GM23338 (cell line): ENCODE measurements at regions not wholly inside any gene's neighbourhood (a gene's known extent, or its start where the extent isn't known, plus 50 kb on each side); places are given as distances from the start of the nearest gene placed in this dataset.

Experiments used
- ATAC-seq: fragments of 200-7000 bp; cut with Tn5 transposase; 3 replicates; pipeline ENCODE4 v1.9.1; 2020
- DNase-seq: peaks from one replicate; pipeline ENCODE4 v3.0.0-alpha.2; 2015; ENCODE audit warnings: low spot score
- H2AFZ ChIP-seq: fragments of 200-600 bp; sonication (generic); 2 replicates; pipeline ENCODE4 v1.8.0; 2016; ENCODE audit warnings: antibody characterized with exemption, mild to moderate bottlenecking, moderate library complexity
- H3F3A ChIP-seq: fragments of 200-600 bp; sonication (generic); replicated peaks from 2 replicates; pipeline ENCODE4 v1.8.0; 2017; ENCODE audit warnings: antibody characterized with exemption, mixed run types, low read depth
- H3K27ac ChIP-seq: fragments of 200-600 bp; sonication (generic); 2 replicates; pipeline ENCODE4 v1.6.1; 2016; ENCODE audit warnings: low read depth
- H3K27me3 ChIP-seq: fragments of 200-600 bp; sonication (generic); 2 replicates; pipeline ENCODE4 v1.8.0; 2016; ENCODE audit warnings: mild to moderate bottlenecking, mixed run types, moderate library complexity; ENCODE audit not compliant: insufficient read depth
- H3K36me3 ChIP-seq: fragments of 200-600 bp; sonication (generic); 2 replicates; pipeline ENCODE4 v1.8.0; 2016; ENCODE audit warnings: mild to moderate bottlenecking; ENCODE audit not compliant: insufficient read depth
- H3K4me1 ChIP-seq: fragments of 200-600 bp; sonication (generic); 2 replicates; pipeline ENCODE4 v1.8.0; 2016; ENCODE audit warnings: mild to moderate bottlenecking, moderate library complexity; ENCODE audit not compliant: insufficient read depth
- H3K4me2 ChIP-seq: fragments of 200-600 bp; sonication (generic); 2 replicates; pipeline ENCODE4 v1.7.1; 2017; ENCODE audit warnings: mixed run types
- H3K4me3 ChIP-seq: fragments of 200-600 bp; sonication (generic); 2 replicates; pipeline ENCODE4 v1.6.1; 2016; ENCODE audit warnings: mixed run types
- H3K79me2 ChIP-seq: fragments of 200-600 bp; sonication (generic); replicated peaks from 2 replicates; pipeline ENCODE4 v1.8.0; 2017; ENCODE audit warnings: mild to moderate bottlenecking; ENCODE audit not compliant: insufficient read depth
- H3K9me2 ChIP-seq: fragments of 200-600 bp; sonication (generic); 2 replicates; pipeline ENCODE4 v1.8.0; 2017; ENCODE audit not compliant: insufficient read depth
- H4K20me1 ChIP-seq: fragments of 200-600 bp; sonication (generic); replicated peaks from 2 replicates; pipeline ENCODE4 v1.8.0; 2017; ENCODE audit warnings: mild to moderate bottlenecking; ENCODE audit not compliant: insufficient read depth
- H3K27ac Mint-ChIP-seq: 2 replicates; pipeline ENCODE4 v1.8.0; 2020; ENCODE audit warnings: inconsistent platforms, mild to moderate bottlenecking, moderate library complexity, mixed read lengths
- H3K27me3 Mint-ChIP-seq: 3 replicates; pipeline ENCODE4 v1.8.0; 2022; ENCODE audit warnings: low read depth, mild to moderate bottlenecking, moderate library complexity, mixed read lengths, inconsistent platforms; ENCODE audit not compliant: insufficient read depth, poor library complexity
- H3K36me3 Mint-ChIP-seq: 3 replicates; pipeline ENCODE4 v1.8.0; 2021; ENCODE audit warnings: low read depth, mild to moderate bottlenecking, inconsistent platforms, moderate library complexity, mixed read lengths
- H3K4me1 Mint-ChIP-seq: 3 replicates; pipeline ENCODE4 v1.8.0; 2020; ENCODE audit warnings: mild to moderate bottlenecking, inconsistent platforms, mixed read lengths
- H3K4me3 Mint-ChIP-seq: 3 replicates; pipeline ENCODE4 v1.8.0; 2021; ENCODE audit warnings: moderate library complexity, mild to moderate bottlenecking, inconsistent platforms, mixed read lengths
- H3K9me3 Mint-ChIP-seq: 3 replicates; pipeline ENCODE4 v1.8.0; 2020; ENCODE audit warnings: moderate library complexity, mild to moderate bottlenecking, inconsistent platforms, mixed read lengths
- CREB1 ChIP-seq: fragments of 250-450 bp; sonication (Bioruptor Pico); IDR thresholded peaks from 2 replicates; pipeline ENCODE4 v1.5.0; 2020; ENCODE audit warnings: low read depth, mild to moderate bottlenecking, moderate library complexity
- CTCF ChIP-seq, 2 experiments: fragments of 200-600 bp in 1 of 2; sonication (generic) in 1 of 2; conservative IDR thresholded peaks; 2 replicates each; pipeline versions ENCODE4 v1.5.1 to v1.6.1; 2016 to 2017; ENCODE audit warnings: antibody characterized with exemption in 2 of 2, low read depth in 2 of 2, mild to moderate bottlenecking in 2 of 2, moderate library complexity in 1 of 2
- ETS1 ChIP-seq: IDR thresholded peaks from 2 replicates; pipeline ENCODE4 v1.6.1; 2016; ENCODE audit warnings: antibody characterized with exemption
- EZH2 ChIP-seq: fragments of 200-600 bp; sonication (generic); IDR thresholded peaks from one replicate; pipeline ENCODE4 v1.8.0; 2017; ENCODE audit warnings: antibody characterized with exemption, mild to moderate bottlenecking, low read depth; ENCODE audit not compliant: unreplicated experiment
- EZH2phosphoT487 ChIP-seq: fragments of 200-600 bp; sonication (generic); IDR thresholded peaks from one replicate; pipeline ENCODE4 v1.8.1; 2018; ENCODE audit warnings: antibody characterized with exemption; ENCODE audit not compliant: unreplicated experiment
- JUNB ChIP-seq: IDR thresholded peaks from one replicate; pipeline ENCODE4 v1.6.1; 2016; ENCODE audit warnings: antibody characterized with exemption; ENCODE audit not compliant: unreplicated experiment
- NANOG ChIP-seq: IDR thresholded peaks from 2 replicates; pipeline ENCODE4 v1.6.1; 2016; ENCODE audit warnings: antibody characterized with exemption, borderline replicate concordance
- POLR2AphosphoS5 ChIP-seq: IDR thresholded peaks from 2 replicates; pipeline ENCODE4 v1.6.1; 2016; ENCODE audit warnings: antibody characterized with exemption, low read depth
- STAT1 ChIP-seq: IDR thresholded peaks from one replicate; pipeline ENCODE4 v1.6.1; 2016; ENCODE audit warnings: antibody characterized with exemption; ENCODE audit not compliant: unreplicated experiment
- ZNF114 ChIP-seq: fragments of 250-450 bp; sonication (Bioruptor Pico); IDR thresholded peaks from 2 replicates; pipeline ENCODE4 v1.5.0; 2020; ENCODE audit warnings: mild to moderate bottlenecking, moderate library complexity
- ZNF331 ChIP-seq: fragments of 250-450 bp; sonication (Bioruptor Pico); IDR thresholded peaks from 2 replicates; pipeline ENCODE4 v1.5.0; 2020; ENCODE audit warnings: low read depth, mild to moderate bottlenecking, moderate library complexity
- ZNF462 ChIP-seq: fragments of 250-450 bp; sonication (Bioruptor Pico); IDR thresholded peaks from 2 replicates; pipeline ENCODE4 v1.5.0; 2020; ENCODE audit warnings: mild to moderate bottlenecking, moderate library complexity

- TF ChIP-seq ZNF331 (CRISPR knock-in tag) (no peak), CREB1 (CRISPR knock-in tag) (no peak), ZNF114 (no peak), CTCF (conservative IDR thresholded peaks at IDR 0.05; ENCODE audit: low read depth in 2 of 2) (no peak), NANOG (no peak)
Observed at GRCh38 chr7:109763611-109764010, 1193.9 kb downstream of the DNAJB9 start (continued).

- Histone ChIP-seq H3F3A (no peaks in the 10 kb centered on the region), H3K4me1 (no peaks in the 10 kb centered on the region), H2AFZ (no peak overlapping the region), H3K4me2 (no peak overlapping the region), H3K9me2 (no peaks in the 10 kb centered on the region), H3K4me3 (no peak overlapping the region), H3K79me2 (no peaks in the 10 kb centered on the region), H3K36me3 (no peaks in the 10 kb centered on the region), H3K27me3 (no peaks in the 10 kb centered on the region), H4K20me1 (no peaks in the 10 kb centered on the region), H3K27ac (no peak overlapping the region)
- Mint-ChIP-seq H3K27ac (no peak overlapping the region), H3K9me3 (0 out of 3 replicates have a peak, but pooled peaks cover 6% of the 10 kb centered on the region), H3K4me1 (no peaks in the 10 kb centered on the region), H3K36me3 (peaks cover 2% of the 10 kb centered on the region; the same call in 2 of the 3 replicates), H3K4me3 (no peak overlapping the region), H3K27me3 (no peaks in the 10 kb centered on the region)
- no peak for DNase-seq
- no peak for ATAC-seq
- TF ChIP-seq STAT1 (no peak), CTCF (conservative IDR thresholded peaks at IDR 0.05; ENCODE audit: low read depth in 2 of 2) (no peak), ZNF331 (CRISPR knock-in tag) (no peak), NANOG (no peak), ETS1 (no peak), CREB1 (CRISPR knock-in tag) (no peak), ZNF462 (CRISPR knock-in tag) (no peak), ZNF114 (no peak), POLR2AphosphoS5 (no peak), EZH2 (no peak), JUNB (no peak), EZH2phosphoT487 (no peak)
Observed at GRCh38 chr7:109772161-109772560, 1202.5 kb downstream of the DNAJB9 start.
